OCI-LY3 (cell line): ENCODE measurements at regions not wholly inside any gene's neighbourhood (a gene's known extent, or its start where the extent isn't known, plus 50 kb on each side); places are given as distances from the start of the nearest gene placed in this dataset.

ENCODE experiments used
- EZH2phosphoT487 ChIP-seq: fragments of 200-600 bp; shearing (Covaris generic); IDR thresholded peaks from 2 replicates; pipeline ENCODE4 v1.6.1; 2018; ENCODE audit warnings: antibody characterized with exemption, mixed run types, low read depth
- TF ChIP-seq, protein P1 (sequence below): fragments of 200-600, 300-600 bp; sonication (generic); IDR thresholded peaks from 2 replicates; pipeline ENCODE4 v1.5.1; 2014; ENCODE audit warnings: antibody characterized with exemption, low read length, low read depth

DNA sequence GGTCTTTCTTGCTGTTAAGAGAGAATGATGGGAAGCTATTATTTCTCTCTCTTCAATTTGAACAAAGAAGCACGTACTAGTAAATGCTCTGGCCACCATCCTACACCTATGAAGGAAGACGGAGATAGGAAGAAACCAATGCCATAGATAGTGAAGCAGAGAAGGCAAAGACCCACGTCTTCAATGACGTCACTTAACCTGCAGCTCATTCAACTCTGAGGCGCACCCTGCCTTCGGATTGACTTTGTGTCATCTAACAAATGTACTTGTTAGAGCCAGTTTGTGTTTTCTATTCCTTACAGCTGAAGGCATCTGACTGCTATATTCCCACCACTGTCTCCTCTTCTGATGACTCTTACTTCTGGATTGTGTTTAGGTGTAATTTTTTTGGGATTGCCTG is 332.5 kb upstream of the DDI1 start:
- TF ChIP-seq, protein P1, sequence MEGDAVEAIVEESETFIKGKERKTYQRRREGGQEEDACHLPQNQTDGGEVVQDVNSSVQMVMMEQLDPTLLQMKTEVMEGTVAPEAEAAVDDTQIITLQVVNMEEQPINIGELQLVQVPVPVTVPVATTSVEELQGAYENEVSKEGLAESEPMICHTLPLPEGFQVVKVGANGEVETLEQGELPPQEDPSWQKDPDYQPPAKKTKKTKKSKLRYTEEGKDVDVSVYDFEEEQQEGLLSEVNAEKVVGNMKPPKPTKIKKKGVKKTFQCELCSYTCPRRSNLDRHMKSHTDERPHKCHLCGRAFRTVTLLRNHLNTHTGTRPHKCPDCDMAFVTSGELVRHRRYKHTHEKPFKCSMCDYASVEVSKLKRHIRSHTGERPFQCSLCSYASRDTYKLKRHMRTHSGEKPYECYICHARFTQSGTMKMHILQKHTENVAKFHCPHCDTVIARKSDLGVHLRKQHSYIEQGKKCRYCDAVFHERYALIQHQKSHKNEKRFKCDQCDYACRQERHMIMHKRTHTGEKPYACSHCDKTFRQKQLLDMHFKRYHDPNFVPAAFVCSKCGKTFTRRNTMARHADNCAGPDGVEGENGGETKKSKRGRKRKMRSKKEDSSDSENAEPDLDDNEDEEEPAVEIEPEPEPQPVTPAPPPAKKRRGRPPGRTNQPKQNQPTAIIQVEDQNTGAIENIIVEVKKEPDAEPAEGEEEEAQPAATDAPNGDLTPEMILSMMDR: no peak
- no peak for TF ChIP-seq EZH2phosphoT487
